Loucy (cell line): ENCODE measurements at regions not wholly inside any gene's neighbourhood (a gene's known extent, or its start where the extent isn't known, plus 50 kb on each side); places are given as distances from the start of the nearest gene placed in this dataset.

ENCODE experiments used
- CTCF ChIP-seq: fragments of 200-600 bp; sonication (generic); conservative IDR thresholded peaks from 2 replicates; pipeline ENCODE4 v1.5.1; 2014; ENCODE audit warnings: mild to moderate bottlenecking, antibody characterized with exemption, low read length
- EZH2phosphoT487 ChIP-seq: fragments of 200-600 bp; IDR thresholded peaks from 2 replicates; pipeline ENCODE4 v1.6.1; 2018; ENCODE audit warnings: antibody characterized with exemption, mild to moderate bottlenecking, moderate library complexity, borderline replicate concordance

GRCh38 chr11:54944211-54944610, 237.6 kb downstream of the OR4A5 start:
- TF ChIP-seq CTCF (no peak), EZH2phosphoT487 (no peak)
